ENCODE measurements at regions not wholly inside any gene's neighbourhood (a gene's known extent, or its start where the extent isn't known, plus 50 kb on each side); places are given as distances from the start of the nearest gene placed in this dataset.

GRCh38 chr12:42926232-42926631 lies 336.7 kb upstream of the PRICKLE1 start:
- no peak overlapping the region for H3K27ac Mint-ChIP-seq
- no peak overlapping the region for H3K4me3 Mint-ChIP-seq
- Histone ChIP-seq H3K4me3 (ENCODE audit: low read depth, low read length) (no peak overlapping the region), H3K27ac (ENCODE audit: insufficient read depth, low read length, poor library complexity, severe bottlenecking) (no peak overlapping the region), H3K9me3 (ENCODE audit: control insufficient read depth in 2 of 2, low read length in 2 of 2) (no peaks in the 10 kb centered on the region), H3K27me3 (ENCODE audit: control insufficient read depth, insufficient read depth, low read length) (no peaks in the 10 kb centered on the region), H3K4me1 (ENCODE audit: control insufficient read depth, insufficient read depth, low read length, poor library complexity, severe bottlenecking) (no peaks in the 10 kb centered on the region), H3K36me3 (ENCODE audit: control insufficient read depth, insufficient read depth, low read length) (no peaks in the 10 kb centered on the region)
- H3K9me3 Mint-ChIP-seq = peaks cover 0 to 6% (median 1%) of the 10 kb centered on the region in 7 donors
- DNase-seq (no peak), ATAC-seq (ENCODE audit: low read depth in 2 of 2) (no peak)
- no peaks in the 10 kb centered on the region for H3K27me3 Mint-ChIP-seq
- no peaks in the 10 kb centered on the region for H3K4me1 Mint-ChIP-seq
- H3K36me3 Mint-ChIP-seq = no peaks in the 10 kb centered on the region

- H3K27me3 ChIP-seq (ENCODE audit: control insufficient read depth, insufficient read depth, low read length) = no peaks in the 10 kb centered on the region
- ATAC-seq (ENCODE audit: low read depth in 2 of 2) (no peak), DNase-seq (no peak)
- peaks cover 0 to 6% (median 1%) of the 10 kb centered on the region in 7 donors for H3K9me3 Mint-ChIP-seq
- no peak overlapping the region for H3K27ac Mint-ChIP-seq
- H3K36me3 ChIP-seq (ENCODE audit: control insufficient read depth, insufficient read depth, low read length) = no peaks in the 10 kb centered on the region
- no peaks in the 10 kb centered on the region for H3K36me3 Mint-ChIP-seq
- no peaks in the 10 kb centered on the region for H3K27me3 Mint-ChIP-seq
- H3K9me3 ChIP-seq (ENCODE audit: control insufficient read depth in 2 of 2, low read length in 2 of 2) = no peaks in the 10 kb centered on the region
- no peak overlapping the region for H3K4me3 ChIP-seq (ENCODE audit: low read depth, low read length)
- no peak overlapping the region for H3K27ac ChIP-seq (ENCODE audit: insufficient read depth, low read length, poor library complexity, severe bottlenecking)
- H3K4me3 Mint-ChIP-seq = no peak overlapping the region
- H3K4me1 Mint-ChIP-seq = no peaks in the 10 kb centered on the region
- H3K4me1 ChIP-seq (ENCODE audit: control insufficient read depth, insufficient read depth, low read length, poor library complexity, severe bottlenecking) = no peaks in the 10 kb centered on the region
These were observed 334.9 kb upstream of the PRICKLE1 start for GRCh38 chr12:42924482-42924881.

GRCh38 chr12:42923583-42923982 lies 334.0 kb upstream of the PRICKLE1 start:
- Histone ChIP-seq H3K4me1 (ENCODE audit: control insufficient read depth, insufficient read depth, low read length, poor library complexity, severe bottlenecking) (no peaks in the 10 kb centered on the region), H3K27ac (ENCODE audit: insufficient read depth, low read length, poor library complexity, severe bottlenecking) (no peak overlapping the region), H3K27me3 (ENCODE audit: control insufficient read depth, insufficient read depth, low read length) (no peaks in the 10 kb centered on the region), H3K4me3 (ENCODE audit: low read depth, low read length) (no peak overlapping the region), H3K9me3 (ENCODE audit: control insufficient read depth in 2 of 2, low read length in 2 of 2) (no peaks in the 10 kb centered on the region), H3K36me3 (ENCODE audit: control insufficient read depth, insufficient read depth, low read length) (no peaks in the 10 kb centered on the region)
- ATAC-seq (ENCODE audit: low read depth in 2 of 2) (no peak), DNase-seq (no peak)
- no peaks in the 10 kb centered on the region for H3K27me3 Mint-ChIP-seq
- peaks cover 0 to 6% (median 1%) of the 10 kb centered on the region in 7 donors for H3K9me3 Mint-ChIP-seq
- no peak overlapping the region for H3K4me3 Mint-ChIP-seq
- H3K4me1 Mint-ChIP-seq = no peaks in the 10 kb centered on the region
- no peak overlapping the region for H3K27ac Mint-ChIP-seq
- no peaks in the 10 kb centered on the region for H3K36me3 Mint-ChIP-seq

GRCh38 chr12:42923156-42923555 lies 333.6 kb upstream of the PRICKLE1 start:
- Mint-ChIP-seq H3K27me3 (no peaks in the 10 kb centered on the region), H3K4me1 (no peaks in the 10 kb centered on the region), H3K9me3 (peaks cover 0 to 6% (median 1%) of the 10 kb centered on the region in 7 donors), H3K36me3 (no peaks in the 10 kb centered on the region), H3K27ac (no peak overlapping the region), H3K4me3 (no peak overlapping the region)
- Histone ChIP-seq H3K4me3 (ENCODE audit: low read depth, low read length) (no peak overlapping the region), H3K4me1 (ENCODE audit: control insufficient read depth, insufficient read depth, low read length, poor library complexity, severe bottlenecking) (no peaks in the 10 kb centered on the region), H3K36me3 (ENCODE audit: control insufficient read depth, insufficient read depth, low read length) (no peaks in the 10 kb centered on the region), H3K9me3 (ENCODE audit: control insufficient read depth in 2 of 2, low read length in 2 of 2) (no peaks in the 10 kb centered on the region), H3K27ac (ENCODE audit: insufficient read depth, low read length, poor library complexity, severe bottlenecking) (no peak overlapping the region), H3K27me3 (ENCODE audit: control insufficient read depth, insufficient read depth, low read length) (no peaks in the 10 kb centered on the region)
- DNase-seq = no peak
- no peak for ATAC-seq (ENCODE audit: low read depth in 2 of 2)

GRCh38 chr12:42922505-42922850 lies 332.9 kb upstream of the PRICKLE1 start:
- no peaks in the 10 kb centered on the region for H3K36me3 Mint-ChIP-seq
- H3K9me3 ChIP-seq (ENCODE audit: control insufficient read depth in 2 of 2, low read length in 2 of 2) = no peaks in the 10 kb centered on the region
- no peak overlapping the region for H3K27ac ChIP-seq (ENCODE audit: insufficient read depth, low read length, poor library complexity, severe bottlenecking)
- H3K9me3 Mint-ChIP-seq = peaks cover 0 to 6% (median 1%) of the 10 kb centered on the region in 7 donors
- no peaks in the 10 kb centered on the region for H3K36me3 ChIP-seq (ENCODE audit: control insufficient read depth, insufficient read depth, low read length)
- H3K27ac Mint-ChIP-seq = no peak overlapping the region
- H3K4me3 Mint-ChIP-seq = no peak overlapping the region
- no peaks in the 10 kb centered on the region for H3K4me1 Mint-ChIP-seq
- no peaks in the 10 kb centered on the region for H3K27me3 ChIP-seq (ENCODE audit: control insufficient read depth, insufficient read depth, low read length)
- H3K4me3 ChIP-seq (ENCODE audit: low read depth, low read length) = no peak overlapping the region
- ATAC-seq (ENCODE audit: low read depth in 2 of 2) (no peak), DNase-seq (no peak)
- H3K4me1 ChIP-seq (ENCODE audit: control insufficient read depth, insufficient read depth, low read length, poor library complexity, severe bottlenecking) = no peaks in the 10 kb centered on the region
- no peaks in the 10 kb centered on the region for H3K27me3 Mint-ChIP-seq

- Histone ChIP-seq H3K27me3 (ENCODE audit: control insufficient read depth, insufficient read depth, low read length) (no peaks in the 10 kb centered on the region), H3K36me3 (ENCODE audit: control insufficient read depth, insufficient read depth, low read length) (no peaks in the 10 kb centered on the region), H3K27ac (ENCODE audit: insufficient read depth, low read length, poor library complexity, severe bottlenecking) (no peak overlapping the region), H3K9me3 (ENCODE audit: control insufficient read depth in 2 of 2, low read length in 2 of 2) (no peaks in the 10 kb centered on the region), H3K4me1 (ENCODE audit: control insufficient read depth, insufficient read depth, low read length, poor library complexity, severe bottlenecking) (no peaks in the 10 kb centered on the region), H3K4me3 (ENCODE audit: low read depth, low read length) (no peak overlapping the region)
- Mint-ChIP-seq H3K9me3 (peaks cover 0 to 6% (median 1%) of the 10 kb centered on the region in 7 donors), H3K27ac (no peak overlapping the region), H3K4me1 (no peaks in the 10 kb centered on the region), H3K27me3 (no peaks in the 10 kb centered on the region), H3K36me3 (no peaks in the 10 kb centered on the region), H3K4me3 (no peak overlapping the region)
- no peak for DNase-seq
- ATAC-seq (ENCODE audit: low read depth in 2 of 2) = no peak
These were observed 332.4 kb upstream of the PRICKLE1 start for GRCh38 chr12:42921741-42922504.

GRCh38 chr12:42919691-42920090 lies 330.1 kb upstream of the PRICKLE1 start:
- Mint-ChIP-seq H3K36me3 (no peaks in the 10 kb centered on the region), H3K9me3 (peaks cover 0 to 3% (median 0%) of the 10 kb centered on the region in 7 donors), H3K4me1 (no peaks in the 10 kb centered on the region), H3K27ac (no peak overlapping the region), H3K27me3 (no peaks in the 10 kb centered on the region), H3K4me3 (no peak overlapping the region)
- Histone ChIP-seq H3K36me3 (ENCODE audit: control insufficient read depth, insufficient read depth, low read length) (no peaks in the 10 kb centered on the region), H3K4me1 (ENCODE audit: control insufficient read depth, insufficient read depth, low read length, poor library complexity, severe bottlenecking) (no peaks in the 10 kb centered on the region), H3K27ac (ENCODE audit: insufficient read depth, low read length, poor library complexity, severe bottlenecking) (no peak overlapping the region), H3K27me3 (ENCODE audit: control insufficient read depth, insufficient read depth, low read length) (no peaks in the 10 kb centered on the region), H3K9me3 (ENCODE audit: control insufficient read depth in 2 of 2, low read length in 2 of 2) (no peaks in the 10 kb centered on the region), H3K4me3 (ENCODE audit: low read depth, low read length) (no peak overlapping the region)
- ATAC-seq (ENCODE audit: low read depth in 2 of 2) = no peak
- no peak for DNase-seq

- H3K27ac ChIP-seq (ENCODE audit: insufficient read depth, low read length, poor library complexity, severe bottlenecking) = no peak overlapping the region
- H3K4me1 ChIP-seq (ENCODE audit: control insufficient read depth, insufficient read depth, low read length, poor library complexity, severe bottlenecking) = no peaks in the 10 kb centered on the region
- no peaks in the 10 kb centered on the region for H3K36me3 Mint-ChIP-seq
- ATAC-seq (ENCODE audit: low read depth in 2 of 2) (no peak), DNase-seq (no peak)
- H3K4me3 Mint-ChIP-seq = no peak overlapping the region
- no peaks in the 10 kb centered on the region for H3K27me3 Mint-ChIP-seq
- H3K4me1 Mint-ChIP-seq = no peaks in the 10 kb centered on the region
- H3K9me3 ChIP-seq (ENCODE audit: control insufficient read depth in 2 of 2, low read length in 2 of 2) = no peaks in the 10 kb centered on the region
- H3K36me3 ChIP-seq (ENCODE audit: control insufficient read depth, insufficient read depth, low read length) = no peaks in the 10 kb centered on the region
- H3K9me3 Mint-ChIP-seq = peaks cover 0 to 5% (median 2%) of the 10 kb centered on the region in 7 donors
- no peak overlapping the region for H3K27ac Mint-ChIP-seq
- no peak overlapping the region for H3K4me3 ChIP-seq (ENCODE audit: low read depth, low read length)
- H3K27me3 ChIP-seq (ENCODE audit: control insufficient read depth, insufficient read depth, low read length) = no peaks in the 10 kb centered on the region
These were observed 328.9 kb upstream of the PRICKLE1 start for GRCh38 chr12:42918443-42918842.

Measured in CD4-positive, CD25-positive, alpha-beta regulatory T cell (primary cell).